Ovary (tissue), 3 donors: ENCODE measurements at regions not wholly inside any gene's neighbourhood (a gene's known extent, or its start where the extent isn't known, plus 50 kb on each side); places are given as distances from the start of the nearest gene placed in this dataset.

Experiments
- CTCF ChIP-seq, 3 donors: fragments of 450-650 bp in 2 of 3; fragments of 200-600 bp in 1 of 3; IDR thresholded peaks; one replicate each; pipeline versions ENCODE4 v1.5.1 to v1.8.0; 2016 to 2022; ENCODE audit warnings: antibody characterized with exemption in 3 of 3, mild to moderate bottlenecking in 1 of 3
- EP300 ChIP-seq: sonication (generic); formaldehyde crosslinking; IDR thresholded peaks from one replicate; pipeline ENCODE4 v1.6.1; 2017; ENCODE audit warnings: antibody characterized with exemption
- donor health status: DM: no; HTN: no; CAD: no.

DNA sequence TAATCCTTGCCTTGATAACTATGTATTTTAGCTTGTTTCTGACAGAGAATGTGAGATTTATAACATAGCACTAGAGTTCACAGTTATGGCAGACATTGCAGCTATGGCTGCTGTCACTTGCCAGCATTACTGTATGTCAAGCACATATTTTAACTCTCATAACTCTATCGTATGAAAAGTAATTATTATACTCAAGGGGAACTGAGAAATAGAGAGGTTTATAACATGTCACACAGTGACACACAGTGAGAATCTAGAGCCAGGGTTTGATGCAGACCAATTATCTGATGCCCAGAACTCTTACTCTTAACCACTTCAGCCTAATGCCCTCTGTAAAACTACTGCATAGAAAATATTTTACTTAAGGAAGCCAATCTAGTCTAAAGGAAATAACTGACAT lies 1012.4 kb downstream of the GRIK2 start:
- no peak for TF ChIP-seq CTCF (IDR thresholded peaks at IDR 0.05)
- TF ChIP-seq EP300: no peak
